H7 (cell line): ENCODE measurements at regions not wholly inside any gene's neighbourhood (a gene's known extent, or its start where the extent isn't known, plus 50 kb on each side); places are given as distances from the start of the nearest gene placed in this dataset.
"Not testable (repeated sequence)": the region's sequence is repeated elsewhere in the genome, so short reads cannot be mapped to it uniquely, and the experiment has no call there.

Experiments used
- DNase-seq: peaks from one replicate; pipeline ENCODE4 v3.0.0; 2012
- H3K27me3 ChIP-seq: 2 replicates; pipeline ENCODE4 v1.6.0; 2011; ENCODE audit warnings: mild to moderate bottlenecking, low read length; ENCODE audit not compliant: control insufficient read depth, insufficient read depth
- H3K36me3 ChIP-seq: replicated peaks from 2 replicates; pipeline ENCODE4 v1.5.1; 2011; ENCODE audit warnings: low read length; ENCODE audit not compliant: control insufficient read depth, insufficient read depth
- H3K4me3 ChIP-seq: 2 replicates; pipeline ENCODE4 v1.5.1; 2011; ENCODE audit warnings: low read depth, mild to moderate bottlenecking, control low read depth, low read length, moderate library complexity; ENCODE audit not compliant: insufficient read depth

GRCh38 chr4:164307262-164307661 is 446.7 kb upstream of the SMIM31 start:
- Histone ChIP-seq H3K27me3 (no peaks in the 10 kb centered on the region), H3K36me3 (no peaks in the 10 kb centered on the region), H3K4me3 (no peak overlapping the region)
- DNase-seq, result no peak

GRCh38 chr4:164312671-164313070 is 441.3 kb upstream of the SMIM31 start:
- Histone ChIP-seq H3K4me3 (no peak overlapping the region), H3K27me3 (no peaks in the 10 kb centered on the region), H3K36me3 (no peaks in the 10 kb centered on the region)
- no peak for DNase-seq

DNA sequence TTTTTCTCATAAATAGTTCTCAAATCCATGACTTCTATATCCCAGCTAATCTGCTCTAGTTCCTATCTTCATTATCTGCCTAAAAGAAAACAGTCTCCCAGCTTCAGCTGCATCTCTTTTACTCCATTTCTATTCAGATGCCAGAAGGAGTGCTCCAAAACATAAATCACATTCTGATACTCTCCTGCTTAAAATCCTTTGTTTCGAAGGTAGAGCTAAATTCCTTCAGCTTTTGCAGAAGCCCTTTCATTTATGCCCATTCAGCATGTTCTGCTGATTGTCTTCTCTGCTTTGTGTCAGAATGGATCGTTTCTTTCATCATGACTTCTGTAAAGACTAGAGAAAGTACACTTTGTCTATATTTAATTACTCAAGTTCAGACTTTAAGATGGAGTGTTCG is 440.1 kb upstream of the SMIM31 start:
- no peak for DNase-seq
- H3K4me3 ChIP-seq, result no peak overlapping the region
- H3K27me3 ChIP-seq, result no peaks in the 10 kb centered on the region
- H3K36me3 ChIP-seq, result no peaks in the 10 kb centered on the region

- no peak overlapping the region for H3K4me3 ChIP-seq
- no peaks in the 10 kb centered on the region for H3K27me3 ChIP-seq
- DNase-seq, result no peak
- no peaks in the 10 kb centered on the region for H3K36me3 ChIP-seq
Measured at GRCh38 chr4:164318350-164318749, 435.6 kb upstream of the SMIM31 start.

DNA sequence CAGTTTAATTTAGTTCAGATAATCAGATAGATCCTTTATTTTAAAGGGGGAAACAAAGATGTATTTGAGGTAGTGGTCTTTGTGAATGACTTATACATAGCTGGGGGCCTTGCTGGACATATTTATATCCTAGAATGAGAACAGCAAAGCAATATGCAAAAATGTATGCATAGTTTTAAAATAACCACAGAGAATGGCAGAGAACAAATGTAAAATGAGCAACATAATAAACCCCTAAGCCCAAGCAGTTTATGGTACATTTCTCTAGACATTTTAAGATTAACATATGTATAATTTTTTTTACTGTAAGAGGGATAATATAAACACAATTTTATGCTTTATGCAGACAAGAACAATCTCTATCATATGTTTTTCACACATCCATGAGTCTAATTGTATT is 434.2 kb upstream of the SMIM31 start:
- no peaks in the 10 kb centered on the region for H3K36me3 ChIP-seq
- DNase-seq, result no peak
- no peak overlapping the region for H3K4me3 ChIP-seq
- no peaks in the 10 kb centered on the region for H3K27me3 ChIP-seq

DNA sequence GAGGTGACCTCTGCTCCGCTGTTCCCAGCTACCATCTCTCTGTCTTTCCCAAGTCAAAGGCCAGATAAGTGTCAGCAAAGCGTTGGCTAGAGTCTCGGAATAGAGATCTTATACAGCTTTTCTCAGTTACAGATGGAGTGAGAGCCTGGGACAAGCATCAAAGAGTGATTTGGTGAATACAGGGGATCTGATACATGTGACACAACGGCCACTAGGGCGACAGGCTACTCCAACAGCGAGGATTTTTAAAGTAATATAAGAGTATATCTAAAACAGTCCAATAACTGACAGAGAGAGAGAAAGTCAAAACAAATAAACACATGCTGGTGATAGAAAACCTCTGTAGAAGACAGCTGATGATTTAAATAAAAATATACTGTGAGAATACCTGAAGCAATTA is 433.1 kb upstream of the SMIM31 start:
- Histone ChIP-seq H3K36me3 (no peaks in the 10 kb centered on the region), H3K4me3 (no peak overlapping the region), H3K27me3 (no peaks in the 10 kb centered on the region)
- no peak for DNase-seq

GRCh38 chr4:164326056-164326455 is 427.9 kb upstream of the SMIM31 start:
- Histone ChIP-seq H3K36me3 (no peaks in the 10 kb centered on the region), H3K4me3 (no peak overlapping the region), H3K27me3 (no peaks in the 10 kb centered on the region)
- no peak for DNase-seq

DNA sequence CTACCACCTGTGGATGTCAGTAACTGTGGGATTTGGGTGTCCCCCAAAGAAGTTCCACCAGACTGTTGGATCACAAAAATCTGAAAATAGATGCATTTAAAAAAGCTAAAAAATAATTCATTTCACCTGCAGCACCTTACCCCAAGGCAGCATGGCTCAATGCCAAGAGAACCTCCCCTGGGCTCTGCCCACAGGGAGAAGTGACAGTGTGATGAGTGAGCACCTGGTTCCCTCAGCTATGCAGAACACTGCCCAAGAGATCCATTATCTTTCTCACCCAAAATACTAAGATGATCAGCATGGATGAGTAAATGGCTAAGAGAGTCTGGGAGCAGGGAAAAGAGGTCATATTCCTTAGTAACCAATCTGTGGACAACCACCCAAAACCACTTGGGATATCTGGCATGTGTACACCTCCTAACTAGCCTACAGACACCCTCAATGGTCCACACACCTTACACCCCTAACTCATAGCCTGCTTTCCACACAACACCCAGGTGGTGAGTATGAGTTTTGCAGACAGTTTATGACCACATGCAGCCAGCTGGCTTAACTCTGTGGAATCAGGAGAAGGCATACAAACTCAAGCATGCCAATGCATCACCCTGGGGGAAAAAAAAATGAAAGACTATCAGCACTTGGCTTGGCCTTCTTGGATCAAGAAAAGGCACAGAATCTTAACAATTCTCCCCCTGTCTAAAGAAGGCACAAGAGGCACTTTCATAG is 416.5 kb upstream of the SMIM31 start:
- DNase-seq, result no peak
- no peaks in the 10 kb centered on the region for H3K36me3 ChIP-seq
- H3K27me3 ChIP-seq, result no peaks in the 10 kb centered on the region
- no peak overlapping the region for H3K4me3 ChIP-seq

DNA sequence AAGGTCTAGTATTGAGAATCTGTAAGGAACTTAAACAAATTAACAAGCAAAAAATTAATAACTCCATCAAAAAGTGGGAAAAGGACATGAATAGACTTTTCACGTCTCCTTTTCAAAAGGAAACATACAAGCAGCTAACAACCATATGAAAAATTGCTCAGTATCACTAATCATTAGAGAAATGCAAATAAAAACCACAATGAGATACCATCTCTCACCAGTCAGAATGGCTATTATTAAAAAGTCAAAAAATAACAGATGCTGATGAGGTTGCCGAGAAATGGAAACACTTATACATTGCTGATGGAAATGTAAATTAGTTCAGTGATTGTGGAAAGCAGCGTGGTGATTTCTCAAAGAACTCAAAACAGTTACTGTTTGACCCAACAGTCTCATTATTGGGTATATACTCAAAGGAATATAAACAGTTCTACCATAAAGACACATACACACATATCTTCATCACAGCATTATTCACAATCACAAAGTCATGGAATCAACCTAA is 410.4 kb upstream of the SMIM31 start:
- DNase-seq, result no peak
- Histone ChIP-seq H3K36me3 (no peaks in the 10 kb centered on the region), H3K27me3 (no peaks in the 10 kb centered on the region), H3K4me3 (no peak overlapping the region)

DNA sequence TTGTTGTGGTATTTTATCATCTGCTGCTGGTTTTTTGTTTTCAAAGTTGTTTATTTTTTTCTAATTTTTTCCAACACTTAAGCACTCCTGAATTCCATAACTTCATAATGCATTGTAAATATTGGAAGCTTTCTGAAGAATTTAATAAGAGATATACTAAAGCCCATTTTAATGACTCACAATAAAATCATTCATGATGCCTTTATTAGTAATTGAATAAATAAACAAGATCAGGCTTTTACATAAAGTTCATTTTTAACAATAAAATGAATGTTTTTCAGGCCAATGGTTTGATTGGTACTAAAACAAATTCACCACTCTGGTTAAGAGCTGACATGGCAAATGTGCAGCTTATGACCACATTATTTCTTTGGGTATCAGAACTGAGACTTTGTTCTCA is 408.2 kb upstream of the SMIM31 start:
- DNase-seq, result no peak
- Histone ChIP-seq H3K27me3 (no peaks in the 10 kb centered on the region), H3K36me3 (no peaks in the 10 kb centered on the region), H3K4me3 (no peak overlapping the region)

DNA sequence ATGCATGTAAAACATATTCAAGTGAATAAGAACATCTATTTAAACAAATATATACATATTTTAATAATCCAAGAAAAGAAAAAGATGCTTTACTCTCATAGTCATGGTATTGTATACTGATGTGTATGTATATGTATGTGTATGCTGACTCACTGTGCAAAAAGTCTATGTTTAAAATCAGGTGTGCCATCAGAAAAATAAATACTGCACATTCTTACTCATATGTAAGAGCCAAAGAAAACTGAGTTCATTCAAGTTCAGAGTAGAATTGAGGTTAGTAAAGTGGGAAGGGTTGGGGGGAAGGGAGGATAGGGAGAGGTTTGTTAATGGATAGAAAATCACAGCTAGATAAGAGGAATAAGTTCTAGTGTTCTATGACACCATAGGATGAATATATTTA is 403.9 kb upstream of the SMIM31 start:
- H3K36me3 ChIP-seq, result no peaks in the 10 kb centered on the region
- no peaks in the 10 kb centered on the region for H3K27me3 ChIP-seq
- H3K4me3 ChIP-seq, result no peak overlapping the region
- DNase-seq, result no peak

GRCh38 chr4:164350716-164351115 is 403.2 kb upstream of the SMIM31 start:
- not testable (repeated sequence) for DNase-seq, H3K36me3 ChIP-seq

DNA sequence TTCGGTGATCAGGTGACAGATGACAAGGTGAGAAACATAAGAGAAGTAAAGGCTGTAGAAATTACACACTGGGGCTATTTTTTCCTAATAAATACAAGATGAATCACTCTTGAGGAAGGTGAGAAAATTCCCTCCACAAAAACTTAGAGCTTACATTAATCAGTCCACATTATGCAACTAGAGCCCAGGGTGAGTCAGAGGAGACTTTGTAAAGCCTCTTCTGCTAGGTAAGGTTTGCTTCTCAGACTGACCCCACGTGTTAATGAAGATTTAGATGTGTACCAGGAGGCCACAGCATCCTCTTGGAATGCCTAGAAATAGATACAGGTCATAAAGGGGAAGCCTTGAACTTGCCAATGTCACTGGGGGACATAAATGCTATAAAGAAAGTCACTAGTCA is 396.0 kb upstream of the SMIM31 start:
- H3K27me3 ChIP-seq, result no peaks in the 10 kb centered on the region
- no peaks in the 10 kb centered on the region for H3K36me3 ChIP-seq
- no peak overlapping the region for H3K4me3 ChIP-seq
- no peak for DNase-seq

More at GRCh38 chr4:164350716-164351115, 403.2 kb upstream of the SMIM31 start:
- H3K4me3 ChIP-seq, H3K27me3 ChIP-seq: not testable (repeated sequence)

DNA sequence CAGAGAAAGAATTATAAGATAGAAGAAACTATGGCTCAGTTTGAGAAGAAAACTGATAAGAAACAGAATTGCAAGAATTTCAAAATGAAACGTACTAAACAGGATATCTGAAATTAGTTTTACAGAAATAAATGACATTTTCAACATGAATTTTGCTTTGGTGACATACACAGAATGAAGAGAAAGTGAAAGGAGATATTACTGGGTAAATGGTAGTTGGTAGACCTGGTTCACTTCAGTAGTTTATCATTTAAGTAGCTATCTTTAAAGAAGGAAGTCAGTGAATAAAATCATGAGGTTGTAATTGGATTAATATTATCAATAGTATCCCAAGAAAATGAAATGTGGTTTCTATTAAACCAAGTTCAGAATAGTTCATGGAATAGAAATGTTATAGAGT is 395.5 kb upstream of the SMIM31 start:
- Histone ChIP-seq H3K27me3 (no peaks in the 10 kb centered on the region), H3K36me3 (no peaks in the 10 kb centered on the region), H3K4me3 (no peak overlapping the region)
- no peak for DNase-seq

- Histone ChIP-seq H3K36me3 (no peaks in the 10 kb centered on the region), H3K27me3 (no peaks in the 10 kb centered on the region), H3K4me3 (no peak overlapping the region)
- DNase-seq, result no peak
Measured at GRCh38 chr4:164359881-164360280, 394.1 kb upstream of the SMIM31 start.

DNA sequence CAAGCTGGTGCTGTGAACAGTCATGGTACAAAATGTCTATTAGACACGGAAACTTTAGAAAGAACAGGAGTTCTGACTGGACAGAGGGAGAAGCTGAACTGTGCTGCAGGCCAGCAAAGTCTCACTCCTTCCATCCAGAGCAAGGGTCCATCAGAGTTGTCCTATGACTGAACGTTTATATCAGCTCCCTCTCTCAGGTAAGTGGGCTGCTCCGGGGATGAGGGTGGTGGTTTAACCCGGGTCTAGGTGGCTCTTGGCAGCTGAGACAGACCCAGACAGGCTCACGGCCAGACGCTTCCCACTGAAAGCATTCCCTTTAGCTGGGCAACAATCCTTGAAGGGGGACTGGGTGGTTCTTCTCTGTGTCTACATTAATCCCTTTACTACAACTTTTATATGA is 385.0 kb upstream of the SMIM31 start:
- no peaks in the 10 kb centered on the region for H3K36me3 ChIP-seq
- no peaks in the 10 kb centered on the region for H3K27me3 ChIP-seq
- no peak for DNase-seq
- H3K4me3 ChIP-seq, result no peak overlapping the region
